SK-N-SH treated with all-trans-retinoic acid at 6 μM for 48 hours (cell line): ENCODE measurements at regions not wholly inside any gene's neighbourhood (a gene's known extent, or its start where the extent isn't known, plus 50 kb on each side); places are given as distances from the start of the nearest gene placed in this dataset.

Experiments used
- ARNTL ChIP-seq: fragments of 450-650 bp; formaldehyde crosslinking; IDR thresholded peaks from 2 replicates; pipeline ENCODE4 v1.5.0; 2020; ENCODE audit warnings: low read depth, mild to moderate bottlenecking, moderate library complexity, borderline replicate concordance
- ESRRG ChIP-seq: fragments of 250-450 bp; sonication (Bioruptor Pico); IDR thresholded peaks from 2 replicates; pipeline ENCODE4 v1.6.1; 2021; ENCODE audit warnings: mild to moderate bottlenecking
- RARB ChIP-seq: fragments of 250-450 bp; sonication (Bioruptor Pico); IDR thresholded peaks from 2 replicates; pipeline ENCODE4 v1.8.0; 2021; ENCODE audit warnings: mild to moderate bottlenecking, moderate library complexity

DNA sequence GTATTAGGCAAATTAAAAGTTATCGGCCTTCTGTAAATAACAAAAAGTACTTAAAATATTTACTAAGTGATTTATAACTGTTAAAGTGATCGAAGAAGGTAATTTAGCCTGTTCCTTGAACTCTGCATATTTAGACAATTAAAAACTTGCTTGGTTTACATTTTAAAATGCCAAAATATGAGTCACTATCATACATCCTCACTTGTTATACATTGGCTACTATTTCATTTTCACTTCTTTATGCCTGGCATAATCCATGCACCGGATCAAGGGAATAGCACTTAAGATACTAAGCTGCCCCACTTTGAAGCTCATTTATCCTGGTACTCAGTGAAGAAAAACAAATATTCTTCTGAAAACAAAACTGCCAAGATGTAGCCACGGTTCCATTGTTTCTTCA, 344.6 kb downstream of the UBE3D start:
- TF ChIP-seq ESRRG (CRISPR knock-in tag) (no peak), ARNTL (CRISPR knock-in tag) (no peak), RARB (CRISPR knock-in tag) (no peak)
